Muscle of leg (tissue), 3 donors: ENCODE measurements at regions not wholly inside any gene's neighbourhood (a gene's known extent, or its start where the extent isn't known, plus 50 kb on each side); places are given as distances from the start of the nearest gene placed in this dataset.

Experiments used
- DNase-seq: peaks from one replicate; pipeline ENCODE4 v3.0.0; 2013
- H3K27ac ChIP-seq: one replicate; pipeline ENCODE4 v1.5.1; 2013; ENCODE audit warnings: mild to moderate bottlenecking, low read length, control low read depth
- H3K27me3 ChIP-seq: one replicate; pipeline ENCODE4 v1.6.1; 2013; ENCODE audit warnings: low read length; ENCODE audit not compliant: control insufficient read depth, insufficient read depth
- H3K36me3 ChIP-seq: one replicate; pipeline ENCODE4 v1.6.1; 2013; ENCODE audit warnings: low read length; ENCODE audit not compliant: control insufficient read depth, insufficient read depth
- H3K4me1 ChIP-seq: one replicate; pipeline ENCODE4 v1.6.1; 2013; ENCODE audit warnings: low read length; ENCODE audit not compliant: control insufficient read depth, insufficient read depth
- H3K4me3 ChIP-seq: one replicate; pipeline ENCODE4 v1.5.1; 2013; ENCODE audit warnings: low read length, control low read depth
- H3K9me3 ChIP-seq: replicated peaks from 2 replicates; pipeline ENCODE4 v1.6.1; 2013; ENCODE audit warnings: low read depth, low read length; ENCODE audit not compliant: control insufficient read depth
- WGBS: methylation state at CpG from one replicate; pipeline ENCODE4 v1.1.5; 2013; ENCODE audit warnings: missing lambda C conversion rate; ENCODE audit not compliant: insufficient coverage; 5-methylcytosine and 5-hydroxymethylcytosine counted together

DNA sequence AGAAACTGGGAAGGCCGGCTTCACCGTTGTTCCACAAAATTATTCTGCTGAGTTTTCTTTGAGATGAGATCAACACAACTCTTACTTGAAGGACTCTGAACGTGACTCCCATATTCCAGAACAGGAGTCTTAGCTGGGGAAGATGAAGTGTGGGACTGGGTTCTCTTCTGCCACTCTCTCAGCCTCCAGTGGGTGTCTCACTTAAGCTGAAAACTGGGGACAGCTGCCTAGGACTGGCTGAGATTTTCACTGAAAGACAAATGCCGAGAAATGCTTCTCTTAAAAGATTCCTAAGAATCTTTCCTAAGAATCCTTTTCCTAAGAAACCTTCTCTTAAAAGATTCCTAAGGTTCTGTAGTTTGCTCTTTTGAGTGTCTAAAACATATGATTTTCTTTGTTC lies 156.6 kb upstream of the LHCGR start:
- H3K27me3 ChIP-seq = no peaks in the 10 kb centered on the region
- no peak overlapping the region for H3K27ac ChIP-seq
- no peaks in the 10 kb centered on the region for H3K4me1 ChIP-seq
- H3K9me3 ChIP-seq = no peaks in the 10 kb centered on the region
- no CpG with 5 or more reads among the region's 4 CpGs for WGBS
- H3K36me3 ChIP-seq = no peaks in the 10 kb centered on the region
- DNase-seq = peak; percentile 18
- H3K4me3 ChIP-seq = no peak overlapping the region

DNA sequence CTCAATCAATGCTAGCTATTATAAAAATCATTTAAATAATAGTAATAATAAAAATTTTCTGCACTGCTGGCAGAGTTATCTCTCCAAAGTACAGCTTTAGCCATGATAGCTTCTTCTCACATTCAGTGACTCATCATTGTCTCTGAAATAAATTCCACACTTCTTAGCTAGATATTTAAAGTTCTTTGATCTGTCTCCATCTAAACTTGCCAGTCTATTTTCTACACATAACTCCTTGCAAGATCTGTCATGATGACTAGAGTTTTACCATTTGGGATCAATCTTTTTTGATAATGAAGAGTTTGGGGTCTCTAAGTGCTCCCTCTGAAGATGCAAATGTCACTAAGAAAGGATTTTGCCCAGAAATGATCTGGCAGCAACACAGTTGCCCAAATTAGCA lies 155.4 kb upstream of the LHCGR start:
- no peaks in the 10 kb centered on the region for H3K27me3 ChIP-seq
- no peak overlapping the region for H3K4me3 ChIP-seq
- H3K9me3 ChIP-seq = no peaks in the 10 kb centered on the region
- no peak overlapping the region for H3K27ac ChIP-seq
- peaks cover 5% of the 10 kb centered on the region for H3K4me1 ChIP-seq
- no peak for DNase-seq
- no peaks in the 10 kb centered on the region for H3K36me3 ChIP-seq

- WGBS = 49% methylated on average over 2 of the region's 3 CpGs
- DNase-seq = peak; percentile 91
- H3K27ac ChIP-seq = peak overlapping the region; percentile 78
Measured at GRCh38 chr2:48906633-48907032, 151.1 kb upstream of the LHCGR start.

GRCh38 chr2:48905696-48906095 lies 150.2 kb upstream of the LHCGR start:
- H3K27ac ChIP-seq = peak overlapping the region; percentile 78
- H3K36me3 ChIP-seq = no peaks in the 10 kb centered on the region
- WGBS = no CpG with 5 or more reads among the region's 10 CpGs
- no peaks in the 10 kb centered on the region for H3K9me3 ChIP-seq
- peaks cover 6% of the 10 kb centered on the region for H3K4me1 ChIP-seq
- H3K27me3 ChIP-seq = no peaks in the 10 kb centered on the region
- DNase-seq = peak; percentile 62
- H3K4me3 ChIP-seq = no peak overlapping the region

More at GRCh38 chr2:48906633-48907032, 151.1 kb upstream of the LHCGR start:
- no peaks in the 10 kb centered on the region for H3K27me3 ChIP-seq
- H3K4me1 ChIP-seq = peaks cover 6% of the 10 kb centered on the region
- H3K4me3 ChIP-seq = no peak overlapping the region
- no peaks in the 10 kb centered on the region for H3K9me3 ChIP-seq
- no peaks in the 10 kb centered on the region for H3K36me3 ChIP-seq

- Histone ChIP-seq H3K4me1 (peaks cover 14% of the 10 kb centered on the region), H3K27me3 (no peaks in the 10 kb centered on the region), H3K27ac (no peak overlapping the region), H3K4me3 (no peak overlapping the region), H3K36me3 (no peaks in the 10 kb centered on the region), H3K9me3 (no peaks in the 10 kb centered on the region)
- no peak for DNase-seq
- WGBS = 57% methylated on average over 1 of the region's 5 CpGs
Measured at GRCh38 chr2:48902521-48902920, 147.0 kb upstream of the LHCGR start.

DNA sequence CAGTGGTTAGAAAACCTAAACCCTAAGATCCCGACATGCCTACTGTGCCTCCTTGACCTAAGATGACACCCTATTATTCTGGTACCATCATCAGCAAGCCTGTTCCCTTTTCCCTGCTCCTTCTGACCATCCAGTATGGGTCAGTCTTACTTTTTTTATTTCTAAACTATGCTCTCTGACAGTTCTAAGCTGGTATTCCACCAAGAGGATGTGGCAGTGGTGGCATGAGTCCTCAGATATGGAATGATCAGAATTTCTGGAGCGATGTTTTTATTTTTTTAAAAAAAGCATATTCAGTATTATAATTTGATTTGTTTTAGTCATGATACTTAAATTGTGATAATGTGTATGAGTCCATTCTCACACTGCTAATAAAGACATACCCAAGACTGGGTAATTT lies 145.9 kb upstream of the LHCGR start:
- no peak for DNase-seq
- WGBS = no CpG with 5 or more reads among the region's 2 CpGs
- Histone ChIP-seq H3K4me1 (peaks cover 11% of the 10 kb centered on the region), H3K27ac (no peak overlapping the region), H3K27me3 (no peaks in the 10 kb centered on the region), H3K4me3 (no peak overlapping the region), H3K36me3 (no peaks in the 10 kb centered on the region), H3K9me3 (no peaks in the 10 kb centered on the region)

DNA sequence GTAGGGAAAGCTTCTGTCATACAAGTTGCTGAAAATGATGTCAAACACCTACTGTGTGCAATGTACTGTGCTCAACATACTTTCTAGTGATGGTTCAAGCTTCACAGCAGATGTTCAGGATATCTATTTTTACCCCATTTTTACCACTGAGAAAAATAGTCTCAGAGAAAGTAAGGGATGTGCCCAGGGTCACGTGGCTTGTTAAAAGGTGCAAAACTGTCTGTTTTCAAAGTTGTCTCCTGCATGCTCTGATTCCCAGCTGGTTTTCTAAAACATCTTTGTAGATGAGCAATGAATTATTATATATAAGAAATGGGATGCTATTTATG lies 145.5 kb upstream of the LHCGR start:
- H3K4me3 ChIP-seq = no peak overlapping the region
- peaks cover 9% of the 10 kb centered on the region for H3K4me1 ChIP-seq
- no peak overlapping the region for H3K27ac ChIP-seq
- H3K27me3 ChIP-seq = no peaks in the 10 kb centered on the region
- WGBS = no CpG with 5 or more reads among the region's 1 CpG
- H3K36me3 ChIP-seq = no peaks in the 10 kb centered on the region
- no peak for DNase-seq
- H3K9me3 ChIP-seq = no peaks in the 10 kb centered on the region

DNA sequence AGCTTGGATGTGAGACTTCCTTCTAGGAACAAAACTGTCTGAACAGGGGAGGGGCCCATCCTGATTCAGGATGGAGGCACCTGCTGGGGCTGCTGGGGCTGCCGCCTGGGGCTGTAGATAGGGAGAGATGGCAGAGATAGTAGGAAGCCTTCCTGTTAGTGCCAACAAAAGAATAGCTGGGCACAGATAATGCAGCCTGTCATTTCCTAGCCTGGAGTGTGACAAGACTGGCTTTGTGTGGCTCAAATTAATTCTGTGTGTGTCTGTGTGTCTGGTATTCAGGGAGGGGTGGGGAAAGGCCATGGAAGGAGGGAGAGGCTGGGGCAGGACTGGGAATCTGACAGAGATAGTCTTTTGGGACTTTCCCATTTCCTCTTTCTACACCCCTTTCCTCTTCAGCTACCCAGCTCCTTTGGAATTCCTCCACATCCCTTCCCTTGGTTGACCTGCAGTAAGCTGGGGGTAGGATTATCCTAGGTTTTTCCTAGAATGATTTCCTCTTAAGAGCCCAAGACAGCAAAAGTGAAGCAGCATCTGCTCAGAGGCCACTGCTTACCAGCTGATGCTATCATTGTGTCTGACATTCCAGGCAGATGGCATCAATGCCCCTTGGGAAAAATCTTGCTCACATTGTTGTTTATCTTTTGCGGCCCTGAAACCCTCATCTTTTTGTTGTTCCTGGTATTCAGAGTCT lies 144.9 kb upstream of the LHCGR start:
- DNase-seq = peak; percentile 21
- Histone ChIP-seq H3K27ac (no peak overlapping the region), H3K9me3 (no peaks in the 10 kb centered on the region), H3K4me3 (no peak overlapping the region), H3K4me1 (peaks cover 8% of the 10 kb centered on the region), H3K27me3 (no peaks in the 10 kb centered on the region), H3K36me3 (no peaks in the 10 kb centered on the region)
- WGBS = 54% methylated on average over 2 of the region's 2 CpGs

GRCh38 chr2:48896870-48897269 lies 141.3 kb upstream of the LHCGR start:
- no peak overlapping the region for H3K4me3 ChIP-seq
- DNase-seq = no peak
- H3K27ac ChIP-seq = no peak overlapping the region
- H3K9me3 ChIP-seq = no peaks in the 10 kb centered on the region
- H3K36me3 ChIP-seq = no peaks in the 10 kb centered on the region
- no peaks in the 10 kb centered on the region for H3K27me3 ChIP-seq
- H3K4me1 ChIP-seq = peaks cover 8% of the 10 kb centered on the region

DNA sequence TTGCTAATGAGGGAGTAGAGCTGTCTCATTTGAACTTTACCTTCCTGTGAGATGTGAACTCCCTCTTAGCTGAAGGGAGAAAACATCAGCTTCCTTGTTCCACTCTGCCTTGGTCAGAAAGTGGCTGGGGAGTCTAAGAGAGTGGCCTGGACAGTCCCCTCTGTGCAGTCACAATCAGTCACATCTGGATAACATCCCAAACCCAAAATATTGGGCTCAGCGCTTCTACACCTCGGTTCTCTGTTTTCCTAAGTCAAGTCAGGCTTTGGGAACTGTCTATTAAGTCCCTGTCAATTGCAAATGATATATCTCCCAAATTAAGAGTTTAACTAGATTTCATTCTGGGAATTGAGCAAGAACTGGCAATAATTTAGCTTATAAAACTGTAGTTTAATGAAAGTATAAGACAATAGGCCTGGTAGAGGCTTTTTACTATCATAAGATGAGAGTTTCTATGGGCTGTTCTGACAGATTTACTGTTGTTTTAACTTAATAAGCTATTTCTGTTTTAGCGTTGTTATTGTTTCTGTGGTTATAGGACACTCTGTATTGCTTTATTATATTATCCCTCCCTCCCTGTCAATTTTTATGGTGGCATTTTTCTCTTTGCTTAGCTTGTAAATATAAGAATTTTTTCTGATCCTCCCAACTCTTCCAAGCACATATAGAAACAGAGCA lies 135.1 kb upstream of the LHCGR start:
- no peak for DNase-seq
- H3K9me3 ChIP-seq = no peaks in the 10 kb centered on the region
- H3K27me3 ChIP-seq = no peaks in the 10 kb centered on the region
- H3K36me3 ChIP-seq = no peaks in the 10 kb centered on the region
- H3K27ac ChIP-seq = no peak overlapping the region
- H3K4me1 ChIP-seq = no peaks in the 10 kb centered on the region
- no peak overlapping the region for H3K4me3 ChIP-seq
- no CpG with 5 or more reads among the region's 3 CpGs for WGBS

GRCh38 chr2:48888066-48888465 lies 132.5 kb upstream of the LHCGR start:
- Histone ChIP-seq H3K4me1 (no peaks in the 10 kb centered on the region), H3K4me3 (no peak overlapping the region), H3K27ac (no peak overlapping the region), H3K36me3 (no peaks in the 10 kb centered on the region), H3K9me3 (no peaks in the 10 kb centered on the region), H3K27me3 (no peaks in the 10 kb centered on the region)
- no peak for DNase-seq
- 14% methylated on average over 2 of the region's 3 CpGs for WGBS
